ENCODE measurements at regions not wholly inside any gene's neighbourhood (a gene's known extent, or its start where the extent isn't known, plus 50 kb on each side); places are given as distances from the start of the nearest gene placed in this dataset.

- DNase-seq = no peak
Measured at GRCh38 chr6:21893793-21894192, 300.2 kb downstream of the SOX4 start.

GRCh38 chr6:21895555-21895954 is 302.0 kb downstream of the SOX4 start:
- no peak for DNase-seq

GRCh38 chr6:21898107-21898796 is 304.7 kb downstream of the SOX4 start:
- no peak for DNase-seq

GRCh38 chr6:21899708-21900107 is 306.2 kb downstream of the SOX4 start:
- no peak for DNase-seq

GRCh38 chr6:21900730-21901129 is 307.2 kb downstream of the SOX4 start:
- DNase-seq = no peak

GRCh38 chr6:21902628-21903169 is 309.1 kb downstream of the SOX4 start:
- DNase-seq = no peak

- no peak for DNase-seq
Measured at GRCh38 chr6:21905531-21905930, 312.0 kb downstream of the SOX4 start.

- DNase-seq = no peak
Measured at GRCh38 chr6:21906826-21907225, 313.3 kb downstream of the SOX4 start.

GRCh38 chr6:21907291-21907690 is 313.7 kb downstream of the SOX4 start:
- no peak for DNase-seq

GRCh38 chr6:21908161-21908848 is 314.8 kb downstream of the SOX4 start:
- no peak for DNase-seq

- DNase-seq = no peak
Measured at GRCh38 chr6:21909321-21909720, 315.8 kb downstream of the SOX4 start.

GRCh38 chr6:21911208-21911607 is 317.7 kb downstream of the SOX4 start:
- DNase-seq = no peak

GRCh38 chr6:21912151-21912832 is 318.7 kb downstream of the SOX4 start:
- DNase-seq = no peak

GRCh38 chr6:21914121-21914973 is 320.8 kb downstream of the SOX4 start:
- no peak for DNase-seq

- DNase-seq = no peak
Measured at GRCh38 chr6:21915707-21916260, 322.2 kb downstream of the SOX4 start.

GRCh38 chr6:21918041-21918440 is 324.5 kb downstream of the SOX4 start:
- DNase-seq = no peak

- DNase-seq = no peak
Measured at GRCh38 chr6:21918666-21919065, 325.1 kb downstream of the SOX4 start.

GRCh38 chr6:21922086-21922485 is 328.5 kb downstream of the SOX4 start:
- no peak for DNase-seq

- DNase-seq = no peak
Measured at GRCh38 chr6:21924002-21924401, 330.5 kb downstream of the SOX4 start.

GRCh38 chr6:21928827-21929226 is 335.3 kb downstream of the SOX4 start:
- DNase-seq = no peak

- DNase-seq = no peak
Measured at GRCh38 chr6:21931641-21932335, 338.2 kb downstream of the SOX4 start.

- no peak for DNase-seq
Measured at GRCh38 chr6:21933351-21933750, 339.8 kb downstream of the SOX4 start.
